ENCODE measurements at regions not wholly inside any gene's neighbourhood (a gene's known extent, or its start where the extent isn't known, plus 50 kb on each side); places are given as distances from the start of the nearest gene placed in this dataset.

- DNase-seq (ENCODE audit: low spot score) (no peak), ATAC-seq (no peak)
Observed at GRCh38 chr6:169891421-169891820, 140.0 kb downstream of the ERMARD start.

DNA sequence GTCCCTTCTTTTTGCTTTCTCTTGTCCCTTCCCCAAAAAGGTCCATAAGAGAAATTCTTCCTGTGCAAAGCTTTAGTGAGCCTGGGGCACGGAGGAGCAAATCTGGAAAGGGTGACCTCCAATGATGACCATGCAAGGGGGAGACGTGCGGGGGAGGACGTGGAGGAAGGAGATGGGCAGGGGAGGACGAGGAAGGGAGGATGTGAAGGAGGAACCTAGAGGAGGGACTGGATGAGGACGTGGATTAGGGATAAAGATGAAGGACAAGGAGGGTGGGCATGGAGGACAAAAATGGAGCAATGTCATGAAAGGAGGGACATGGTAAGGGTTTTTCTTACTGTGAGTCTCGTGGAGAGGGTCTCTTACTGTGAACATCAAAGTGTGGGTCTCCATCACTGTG lies 139.5 kb downstream of the ERMARD start:
- ATAC-seq (no peak), DNase-seq (ENCODE audit: low spot score) (no peak)

DNA sequence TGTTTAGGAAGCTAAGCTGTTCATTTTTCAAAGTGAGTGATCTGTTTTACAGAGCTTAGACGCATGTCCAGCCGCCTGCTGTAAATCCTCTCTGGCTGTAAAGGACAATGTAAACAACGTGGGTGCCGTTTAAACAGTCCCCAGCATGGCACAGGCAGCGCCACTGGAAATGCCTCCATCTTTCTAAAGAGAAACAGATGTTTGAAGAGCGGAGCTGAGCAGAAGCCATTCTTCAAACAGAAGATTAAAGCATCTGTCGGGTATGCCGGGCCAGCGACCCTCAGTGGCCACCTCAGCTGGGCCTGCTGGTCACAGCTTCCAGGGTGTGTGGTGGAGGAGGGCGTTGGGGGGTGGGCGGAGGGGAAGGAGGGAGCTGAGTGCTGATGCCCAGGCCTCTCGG lies 138.6 kb downstream of the ERMARD start:
- ATAC-seq (no peak), DNase-seq (ENCODE audit: low spot score) (no peak)

- no peak for DNase-seq (ENCODE audit: low spot score)
- no peak for ATAC-seq
Observed at GRCh38 chr6:169887529-169888140, 136.2 kb downstream of the ERMARD start.

- DNase-seq (ENCODE audit: low spot score) (no peak), ATAC-seq (no peak)
Observed at GRCh38 chr6:169886631-169887227, 135.3 kb downstream of the ERMARD start.

DNA sequence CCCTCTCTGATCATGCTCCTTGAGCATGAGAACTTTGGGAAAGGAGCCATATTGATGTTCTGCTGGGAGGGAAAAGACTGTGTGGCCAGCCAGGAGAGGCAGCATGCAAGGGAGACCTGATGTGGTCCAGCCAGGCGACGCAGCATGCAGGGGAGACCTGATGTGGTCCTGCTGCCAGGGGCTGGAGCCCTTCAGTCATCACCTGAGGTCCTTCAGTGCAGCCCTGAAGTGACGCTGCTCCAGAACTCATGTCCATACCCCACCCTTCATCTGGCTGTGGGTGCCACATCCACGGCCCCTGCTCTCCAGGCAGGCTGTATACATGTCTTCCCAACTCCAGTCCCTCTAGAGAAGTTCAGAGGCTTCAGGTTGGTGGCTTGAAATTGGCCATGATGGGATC lies 134.4 kb downstream of the ERMARD start:
- DNase-seq (ENCODE audit: low spot score) (no peak), ATAC-seq (no peak)

DNA sequence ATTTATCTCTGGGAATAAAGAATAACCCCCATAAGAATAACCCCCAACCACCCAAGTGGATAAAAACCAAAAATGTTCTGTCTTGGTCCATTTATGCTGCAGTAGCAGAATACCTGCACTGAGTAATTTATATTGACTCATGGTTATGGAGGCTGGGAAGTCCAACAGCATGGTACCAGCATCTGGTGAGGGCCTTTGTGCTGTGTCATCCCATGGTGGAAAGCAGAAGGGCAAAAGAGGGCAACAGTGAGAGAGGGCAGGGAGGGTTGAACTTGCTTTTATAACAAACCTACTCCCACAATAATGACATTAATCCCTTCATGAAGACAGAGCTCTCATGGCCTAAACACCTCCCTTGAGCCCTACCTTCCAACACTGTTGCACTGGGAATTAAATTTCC lies 133.7 kb downstream of the ERMARD start:
- ATAC-seq, result no peak
- DNase-seq (ENCODE audit: low spot score), result no peak

GRCh38 chr6:169884158-169884557 lies 132.7 kb downstream of the ERMARD start:
- no peak for DNase-seq (ENCODE audit: low spot score)

GRCh38 chr6:169883316-169883715 lies 131.9 kb downstream of the ERMARD start:
- ATAC-seq, result no peak

More at GRCh38 chr6:169884158-169884557, 132.7 kb downstream of the ERMARD start:
- ATAC-seq, result no peak

GRCh38 chr6:169881976-169882375 lies 130.6 kb downstream of the ERMARD start:
- DNase-seq (ENCODE audit: low spot score), result no peak
- no peak for ATAC-seq

More at GRCh38 chr6:169883316-169883715, 131.9 kb downstream of the ERMARD start:
- DNase-seq (ENCODE audit: low spot score), result no peak

DNA sequence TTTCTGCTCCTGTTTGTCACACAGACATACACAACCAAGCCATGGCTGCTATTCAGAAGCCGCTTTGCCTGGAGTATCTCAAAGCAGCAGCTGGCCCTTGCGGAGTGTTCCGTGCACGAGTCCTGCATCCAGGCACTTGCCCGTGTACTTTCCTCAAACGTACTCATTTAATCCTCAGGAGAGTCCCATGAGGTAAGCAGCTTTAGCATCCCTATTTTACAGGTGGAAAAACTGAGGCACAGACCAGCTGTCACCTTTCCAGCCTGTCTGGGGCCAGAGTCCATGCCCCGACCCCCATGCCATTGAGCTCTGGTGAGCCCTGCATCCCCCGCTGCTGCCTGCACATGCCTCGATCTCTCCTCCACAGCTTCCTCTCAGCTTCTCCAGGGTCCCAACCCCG lies 130.0 kb downstream of the ERMARD start:
- no peak for DNase-seq (ENCODE audit: low spot score)
- no peak for ATAC-seq

DNA sequence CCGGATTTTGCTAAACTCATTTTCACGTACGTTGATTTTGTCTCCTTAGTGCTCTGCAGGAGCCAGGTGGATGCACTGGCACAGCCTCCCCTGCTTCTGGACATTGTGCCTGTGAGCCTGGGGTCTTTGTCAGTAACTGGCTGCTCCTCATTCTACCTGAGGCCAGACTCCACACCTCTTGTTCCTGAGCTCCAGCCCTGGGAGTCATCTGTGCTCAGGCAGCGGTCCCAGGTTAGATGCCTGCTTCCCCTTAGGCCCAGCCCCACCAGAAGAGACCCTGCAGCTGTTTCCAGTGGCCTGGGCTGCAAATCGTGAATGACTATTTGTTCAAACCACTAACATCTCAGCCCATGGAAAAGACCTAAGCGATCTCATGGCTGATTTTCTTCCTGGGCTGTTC lies 129.1 kb downstream of the ERMARD start:
- DNase-seq (ENCODE audit: low spot score), result no peak
- no peak for ATAC-seq

- DNase-seq (ENCODE audit: low spot score) (no peak), ATAC-seq (no peak)
Observed at GRCh38 chr6:169869301-169869700, 117.9 kb downstream of the ERMARD start.

DNA sequence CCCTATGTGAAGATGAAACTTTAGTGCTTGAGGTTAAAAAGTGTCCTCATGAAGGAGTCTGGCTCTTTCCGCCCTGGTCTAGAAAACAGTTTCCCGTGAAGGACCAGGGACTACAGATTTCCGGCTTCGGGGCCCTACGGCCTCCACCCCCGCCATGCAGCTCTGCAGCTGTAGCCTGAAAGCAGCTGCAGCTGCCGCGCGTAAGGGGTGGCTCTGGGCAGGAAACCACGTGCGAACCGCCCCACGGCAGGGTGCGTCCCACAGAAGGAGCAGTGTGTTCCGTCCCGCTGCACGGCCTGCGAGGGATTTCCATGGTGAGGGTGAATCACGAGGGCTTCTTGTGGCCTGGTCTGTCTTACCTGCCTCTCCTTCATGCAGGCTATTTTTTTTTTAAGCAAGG lies 117.0 kb downstream of the ERMARD start:
- no peak for ATAC-seq

DNA sequence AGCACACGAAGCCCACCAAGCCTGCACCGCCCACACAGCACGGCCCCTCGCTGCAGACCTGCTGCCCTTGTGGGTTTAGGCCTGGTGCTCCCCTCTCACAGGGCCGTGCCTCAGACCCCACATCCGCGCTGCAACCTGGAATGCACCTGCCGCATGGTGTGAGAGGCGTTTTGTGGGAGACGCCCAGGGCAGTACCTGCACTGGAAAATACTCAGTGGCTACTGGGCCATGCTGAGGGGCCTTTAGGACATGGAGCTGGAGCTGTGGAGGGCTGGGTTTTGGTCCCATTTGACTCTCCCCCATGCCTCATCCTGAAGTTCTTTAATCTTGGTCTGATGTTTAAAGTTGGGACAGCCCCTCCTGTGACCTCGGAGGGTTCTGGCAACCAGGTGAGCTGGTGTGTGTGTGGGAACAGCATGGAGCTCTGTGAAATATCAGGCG lies 116.3 kb downstream of the ERMARD start:
- no peak for DNase-seq (ENCODE audit: low spot score)
- ATAC-seq, result no peak

More for the DNA sequence above, 117.0 kb downstream of the ERMARD start:
- DNase-seq (ENCODE audit: low spot score), result no peak

DNA sequence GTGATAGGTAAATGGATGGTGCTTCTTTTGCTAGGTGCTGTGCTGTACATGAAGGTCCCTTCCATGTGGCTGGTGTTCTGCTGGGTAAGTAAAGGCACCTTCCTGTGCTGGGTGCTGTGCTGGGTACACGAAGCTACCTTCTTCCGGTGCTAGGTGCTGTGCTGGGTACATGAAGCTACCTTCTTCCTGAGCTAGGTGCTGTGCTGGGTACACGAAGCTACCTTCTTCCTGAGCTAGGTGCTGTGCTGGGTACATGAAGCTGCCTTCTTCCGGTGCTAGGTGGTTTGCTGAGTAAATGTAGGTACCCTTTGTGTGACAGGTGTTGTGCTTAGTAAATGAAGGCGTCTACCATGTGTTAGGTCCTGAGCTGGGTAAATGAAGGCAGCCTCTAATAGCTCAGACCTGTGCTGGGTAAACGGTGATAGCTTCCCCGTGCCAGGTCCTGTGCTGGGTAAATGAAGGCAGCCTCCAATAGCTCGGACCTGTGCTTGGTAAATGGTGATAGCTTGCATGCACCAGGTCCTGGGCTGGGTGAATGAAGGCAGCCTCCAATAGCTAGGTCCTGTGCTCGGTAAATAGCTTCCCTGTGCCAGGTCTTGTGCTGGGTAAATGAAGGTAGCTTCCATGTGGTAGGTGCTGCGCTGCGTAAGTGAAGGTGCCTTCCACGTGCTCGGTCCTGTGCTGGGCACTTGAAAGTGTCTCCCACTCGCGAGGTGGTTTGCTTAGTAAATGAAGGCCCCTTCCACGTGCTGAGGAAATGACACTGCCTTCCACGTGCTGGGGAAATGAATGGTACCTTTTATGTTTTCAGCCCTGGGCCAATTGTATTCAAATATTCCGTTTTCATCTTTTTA lies 115.5 kb downstream of the ERMARD start:
- ATAC-seq (no peak), DNase-seq (ENCODE audit: low spot score) (no peak)

- DNase-seq (ENCODE audit: low spot score) (no peak), ATAC-seq (no peak)
Observed at GRCh38 chr6:169866140-169866534, 114.7 kb downstream of the ERMARD start.

DNA sequence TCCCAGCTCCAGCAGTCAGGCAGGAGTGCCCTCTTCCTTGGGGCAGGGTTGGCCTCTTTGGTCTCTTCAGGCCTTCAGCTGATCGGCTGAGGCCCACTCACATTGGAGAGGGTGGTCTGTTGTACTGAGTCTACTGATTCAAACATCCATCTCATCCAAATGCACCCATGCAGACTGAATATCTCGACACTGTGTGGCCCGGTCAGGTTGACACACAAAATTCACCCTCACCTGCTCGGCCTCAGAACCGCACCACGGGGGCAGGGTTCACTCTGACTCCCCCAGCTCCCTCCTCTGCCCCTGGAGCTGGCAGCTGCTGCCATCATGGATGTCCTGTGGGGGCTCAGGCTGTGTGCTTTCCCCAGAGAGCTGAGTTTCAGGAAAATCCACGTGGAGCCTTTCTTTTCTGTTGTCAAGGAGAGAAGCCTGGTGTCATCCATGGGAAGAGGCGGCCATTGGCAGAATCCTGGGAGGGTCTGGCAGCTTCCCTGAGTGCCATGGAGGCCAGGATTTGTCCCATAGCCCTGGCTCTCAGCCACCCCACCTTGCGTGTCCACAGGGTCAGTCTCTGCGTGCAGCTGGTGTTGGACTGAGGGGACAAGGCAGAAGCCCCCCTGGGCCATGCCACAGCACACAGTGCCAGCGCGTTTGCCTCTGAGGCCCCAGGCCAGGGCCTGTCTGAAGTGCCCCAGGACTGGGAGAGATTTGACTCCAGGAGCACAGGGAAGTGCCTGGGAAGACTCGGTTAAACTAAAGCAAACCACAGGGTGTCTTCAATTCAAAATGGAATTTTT lies 114.1 kb downstream of the ERMARD start:
- ATAC-seq (no peak), DNase-seq (ENCODE audit: low spot score) (no peak)

GRCh38 chr6:169864148-169865020 lies 113.0 kb downstream of the ERMARD start:
- DNase-seq (ENCODE audit: low spot score), result no peak
- no peak for ATAC-seq

DNA sequence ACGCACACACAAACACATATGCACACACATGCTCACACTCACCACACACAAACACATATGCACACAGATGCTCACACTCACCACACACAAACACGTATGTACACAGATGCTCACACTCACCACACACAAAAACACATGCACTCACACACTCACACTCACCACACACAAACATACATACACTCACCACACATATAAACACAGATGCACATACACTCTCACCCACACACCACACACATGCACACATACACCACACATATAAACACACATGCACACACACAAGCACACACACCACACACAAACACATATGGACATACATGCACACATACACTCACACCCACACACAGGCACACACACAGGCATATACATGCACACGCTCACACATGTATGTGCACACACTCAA lies 112.3 kb downstream of the ERMARD start:
- DNase-seq (ENCODE audit: low spot score) (no peak), ATAC-seq (no peak)
